Heart right ventricle (tissue), 16 donors: ENCODE measurements at regions not wholly inside any gene's neighbourhood (a gene's known extent, or its start where the extent isn't known, plus 50 kb on each side); places are given as distances from the start of the nearest gene placed in this dataset.

Experiments used
- ATAC-seq, 8 donors: fragments of 200-7000 bp; cut with Tn5 transposase; one replicate each; pipeline ENCODE4 v1.9.1; 2020; ENCODE audit warnings: mild to moderate bottlenecking in 8 of 8, moderate library complexity in 8 of 8, moderate number of reproducible peaks in 1 of 8
- DNase-seq, 2 donors: peaks; one replicate each; pipeline ENCODE4 v3.0.0-alpha.2; 2020
- H3K27ac ChIP-seq, 10 donors: fragments of 200-600 bp; sonication (generic) in 2 of 10; one replicate each; pipeline versions ENCODE4 v1.5.0 to v1.8.0; 2020 to 2022; ENCODE audit warnings: mild to moderate bottlenecking in 3 of 10
- H3K27me3 ChIP-seq, 7 donors: fragments of 200-600 bp; one replicate each; pipeline ENCODE4 v1.8.0; 2021 to 2022; ENCODE audit warnings: mild to moderate bottlenecking in 2 of 7
- H3K36me3 ChIP-seq, 9 donors: fragments of 200-600 bp; sonication (generic) in 1 of 9; one replicate each; pipeline versions ENCODE4 v1.5.0 to v1.8.0; 2020 to 2022; ENCODE audit warnings: mild to moderate bottlenecking in 2 of 9
- H3K4me1 ChIP-seq, 9 donors: fragments of 200-600 bp; sonication (generic) in 1 of 9; one replicate each; pipeline versions ENCODE4 v1.5.0 to v1.8.0; 2020 to 2022; ENCODE audit warnings: mild to moderate bottlenecking in 4 of 9
- H3K4me3 ChIP-seq, 10 donors: fragments of 200-600 bp; sonication (generic) in 2 of 10; one replicate each; pipeline versions ENCODE4 v1.5.0 to v1.8.0; 2020 to 2022; ENCODE audit warnings: mild to moderate bottlenecking in 7 of 10, moderate library complexity in 2 of 10
- H3K9me3 ChIP-seq, 11 donors: fragments of 200-600 bp in 10 of 11; sonication (generic) in 2 of 11; one replicate each; pipeline versions ENCODE4 v1.5.0 to v1.8.0; 2013 to 2022; ENCODE audit warnings: mild to moderate bottlenecking in 2 of 11, control low read depth in 1 of 11, moderate library complexity in 1 of 11
- CTCF ChIP-seq, 9 donors: fragments of 200-600 bp; sonication (generic) in 2 of 9; IDR thresholded peaks; one replicate each; pipeline versions ENCODE4 v1.5.0 to v1.8.0; 2021 to 2022; ENCODE audit warnings: antibody characterized with exemption in 9 of 9, mild to moderate bottlenecking in 5 of 9, moderate library complexity in 1 of 9
- WGBS, 2 donors: extraction: QIAGEN DNeasy Blood & Tissue Kit; methylation state at CpG; one replicate each; pipeline ENCODE4 v1.1.7; 2013; ENCODE audit warnings: inconsistent platforms in 1 of 2; 5-methylcytosine and 5-hydroxymethylcytosine counted together
- intact Hi-C, 10 donors: fragments of 100-400 bp; cut with DNase I; formaldehyde crosslinking; loops; one replicate each; pipeline versions ENCODE4 v1.11.1 to v1.14.2; 2022
- donor health status: Arrhythmogenic right ventricular cardiomyopathy.
- donor health status: ischemic (EF 13 %, LVEDD 7.1; RV severe dilation, severe dysfunction).
- donor health status: healthy with polysubstance abuse.
- donor health status: DM: no; HTN: yes; CAD: no.
- donor health status: DM: no; HTN: no; CAD: no.
- donor health status: ischemic (EF 25% LVEDD 6.9; RV normal size, moderate dysfunction).
- donor health status: ischemic (EF 25% LVEDD 5.7; RV mildly dilated, moderate dysfunction).
- donor health status: healthy.
- donor health status: DM: yes; HTN: yes; CAD: no.
- donor health status: Ischemic cardiomyopathy.
- donor health status: ischemic (EF 35%, LVEDD 5.7; RV mildly dilated, moderate dysfunction).
- donor health status: nonischemic (EF 11% LVEDD 7.7; RV severe dilation, severe dysfunction).
- donor health status: DM: yes; HTN: yes; CAD: no.
- donor health status: PGD.
- donor health status: ischemic (EF 29% LVEDD 5.4; RV normal size, mild dysfunction).
- donor health status: nonischemic (EF 23%, LVEDD 6.1; RV moderate dilation, normal function).

DNA sequence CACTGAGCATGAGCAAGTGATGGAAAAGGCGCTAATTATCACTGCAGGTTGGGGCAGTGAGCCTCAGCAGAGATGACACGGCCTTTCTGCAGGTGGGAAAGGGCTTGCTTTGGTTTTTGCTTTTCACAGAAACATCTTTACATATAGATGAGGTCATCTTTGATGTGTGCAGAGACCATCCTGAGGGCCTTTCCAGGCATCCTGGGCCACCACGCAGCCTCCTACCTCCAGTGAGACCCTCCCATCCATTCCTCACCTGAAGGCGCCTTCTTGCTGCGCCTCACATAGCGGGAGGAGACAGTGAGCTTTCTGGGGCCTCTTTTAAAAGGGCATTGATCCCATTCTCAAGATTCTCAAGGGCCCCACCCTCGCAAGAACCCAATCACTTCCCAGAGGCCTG is 235.3 kb upstream of the RAB6C start:
- H3K4me1 ChIP-seq: no peaks in the 10 kb centered on the region
- TF ChIP-seq CTCF (IDR thresholded peaks at IDR 0.05): no peak
- no peak overlapping the region for H3K27ac ChIP-seq
- no peak for ATAC-seq
- intact Hi-C loops: no loop called here
- no peak for DNase-seq
- H3K9me3 ChIP-seq: no peaks in the 10 kb centered on the region
- H3K27me3 ChIP-seq: peaks cover 0 to 13% (median 0%) of the 10 kb centered on the region in 7 donors
- 93 to 95% methylated on average over 7 of the region's 7 CpGs for WGBS, 2 donors
- H3K36me3 ChIP-seq: no peaks in the 10 kb centered on the region
- H3K4me3 ChIP-seq: no peak overlapping the region

GRCh38 chr2:129744649-129745048 is 234.8 kb upstream of the RAB6C start:
- H3K27me3 ChIP-seq: peaks cover 0 to 13% (median 0%) of the 10 kb centered on the region in 7 donors
- H3K4me1 ChIP-seq: no peaks in the 10 kb centered on the region
- no peak overlapping the region for H3K27ac ChIP-seq
- intact Hi-C loops: no loop called here
- H3K4me3 ChIP-seq: no peak overlapping the region
- peak in 1 of 2 donors; percentile 13 for DNase-seq
- H3K9me3 ChIP-seq: peaks cover 0 to 1% (median 0%) of the 10 kb centered on the region in 11 donors
- no peaks in the 10 kb centered on the region for H3K36me3 ChIP-seq
- no peak for TF ChIP-seq CTCF (IDR thresholded peaks at IDR 0.05)
- ATAC-seq: peak in 7 of 8 donors; percentile 34 to 87 (median 61)
- WGBS, 2 donors: 55 to 59% methylated on average over 8 of the region's 8 CpGs

- Histone ChIP-seq H3K4me3 (no peak overlapping the region), H3K9me3 (peaks cover 0 to 16% (median 0%) of the 10 kb centered on the region in 11 donors), H3K4me1 (no peaks in the 10 kb centered on the region), H3K27ac (no peak overlapping the region), H3K36me3 (no peaks in the 10 kb centered on the region), H3K27me3 (peaks cover 0 to 5% (median 0%) of the 10 kb centered on the region in 7 donors)
- intact Hi-C loops: no loop called here
- DNase-seq (no peak), ATAC-seq (peak in 1 of 8 donors; percentile 45)
- TF ChIP-seq CTCF (IDR thresholded peaks at IDR 0.05): no peak
- WGBS, 2 donors: 86 to 87% methylated on average over 6 of the region's 6 CpGs
Observed at GRCh38 chr2:129747500-129748125, 231.9 kb upstream of the RAB6C start.

- Histone ChIP-seq H3K27ac (no peak overlapping the region), H3K27me3 (peaks cover 0 to 8% (median 0%) of the 10 kb centered on the region in 7 donors), H3K9me3 (peaks cover 0 to 16% (median 0%) of the 10 kb centered on the region in 11 donors), H3K4me3 (no peak overlapping the region), H3K36me3 (no peaks in the 10 kb centered on the region), H3K4me1 (no peaks in the 10 kb centered on the region)
- TF ChIP-seq CTCF (IDR thresholded peaks at IDR 0.05): no peak
- ATAC-seq (peak in 1 of 8 donors; percentile 47), DNase-seq (no peak)
- intact Hi-C loops: no loop called here
- WGBS, 2 donors: 81% methylated on average over 5 of the region's 5 CpGs
Observed at GRCh38 chr2:129748250-129748649, 231.2 kb upstream of the RAB6C start.
